ENCODE measurements at regions not wholly inside any gene's neighbourhood (a gene's known extent, or its start where the extent isn't known, plus 50 kb on each side); places are given as distances from the start of the nearest gene placed in this dataset.

GRCh38 chr1:184919892-184920291 is 54.4 kb downstream of the NIBAN1 start:
- no peak for DNase-seq

- no peak for DNase-seq
Observed at GRCh38 chr1:184915463-184916090, 58.7 kb downstream of the NIBAN1 start.

DNA sequence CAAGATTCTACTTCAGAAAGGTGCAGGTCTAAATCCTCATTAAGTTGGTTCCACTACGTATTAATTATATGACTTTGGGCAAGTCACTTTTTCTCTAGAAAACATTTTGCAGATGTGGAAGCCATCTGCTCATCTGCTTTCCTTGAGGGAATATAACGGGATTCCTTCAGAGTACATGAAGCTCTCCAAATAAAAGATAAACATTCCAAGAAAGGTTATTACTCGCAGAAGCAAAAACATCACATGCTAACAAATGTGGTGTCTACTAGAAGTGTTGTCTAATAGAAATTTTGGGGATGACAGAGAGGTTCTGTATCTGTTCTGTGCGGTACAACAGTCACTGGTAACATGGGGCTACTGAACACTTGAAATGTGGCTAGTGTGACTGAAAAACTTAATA is 60.2 kb downstream of the NIBAN1 start:
- DNase-seq, result no peak

DNA sequence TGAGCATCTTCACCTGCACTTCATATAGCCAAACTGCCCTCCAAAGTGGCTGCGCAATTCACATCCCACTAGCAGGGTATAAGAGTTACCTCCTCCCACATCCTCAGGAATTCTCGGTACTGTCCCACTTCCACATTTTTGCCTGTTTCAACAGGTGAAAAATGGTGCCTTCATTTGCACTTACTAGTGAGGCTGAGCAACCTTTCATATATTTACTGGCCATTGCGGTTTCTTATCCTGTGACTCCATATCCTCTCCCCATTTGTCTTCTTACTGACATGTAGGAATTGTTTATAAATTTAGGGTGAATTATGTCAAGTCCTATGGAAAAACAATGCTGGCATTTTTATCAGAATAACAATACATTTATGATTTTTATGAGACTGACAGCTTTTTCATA is 61.9 kb downstream of the NIBAN1 start:
- DNase-seq, result no peak

- no peak for DNase-seq
Observed at GRCh38 chr1:184911830-184912229, 62.5 kb downstream of the NIBAN1 start.

- no peak for DNase-seq
Observed at GRCh38 chr1:184911103-184911745, 63.1 kb downstream of the NIBAN1 start.

DNA sequence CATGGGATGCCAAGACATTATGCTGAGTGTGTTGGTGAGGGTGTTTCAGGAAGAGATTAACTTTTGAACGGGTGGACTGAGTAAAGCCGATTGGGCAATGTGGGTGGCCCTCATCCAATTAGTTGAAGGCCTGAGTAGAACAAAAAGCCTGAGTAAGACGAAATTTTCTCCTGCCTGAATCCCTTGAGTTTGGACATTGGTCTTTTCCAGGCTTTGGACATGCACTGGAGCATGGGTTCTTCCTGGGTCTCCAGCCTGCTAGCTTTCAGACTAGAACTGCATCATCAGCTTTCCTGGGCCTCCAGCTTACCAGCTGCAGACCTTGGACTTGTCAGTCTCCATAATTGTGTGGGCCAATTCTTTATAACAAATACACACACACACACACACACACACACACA is 63.6 kb downstream of the NIBAN1 start:
- no peak for DNase-seq

GRCh38 chr1:184910005-184910404 is 64.3 kb downstream of the NIBAN1 start:
- DNase-seq, result no peak

- no peak for DNase-seq
Observed at GRCh38 chr1:184909019-184909418, 65.3 kb downstream of the NIBAN1 start.

DNA sequence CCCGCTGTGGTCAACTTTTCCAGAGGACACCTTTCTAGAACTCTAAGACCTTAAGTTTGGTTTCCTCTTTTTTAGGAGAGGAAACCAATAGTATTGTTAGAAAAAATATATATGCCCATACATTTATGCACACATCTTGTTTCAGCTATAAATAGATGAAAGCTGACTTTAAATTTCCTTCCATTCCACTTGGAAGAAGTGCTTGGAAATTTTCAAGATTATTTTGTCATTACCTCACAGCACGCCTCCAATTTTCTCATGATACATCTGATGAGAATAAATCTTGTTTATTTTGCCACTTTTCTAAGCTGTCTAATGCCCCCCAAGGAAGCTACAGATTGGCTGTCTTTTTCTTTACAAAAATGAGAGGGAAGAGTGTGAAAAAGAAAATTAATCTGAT is 65.8 kb downstream of the NIBAN1 start:
- no peak for DNase-seq

GRCh38 chr1:184907500-184907899 is 66.8 kb downstream of the NIBAN1 start:
- no peak for DNase-seq

GRCh38 chr1:184906761-184907160 is 67.5 kb downstream of the NIBAN1 start:
- DNase-seq, result no peak

- DNase-seq, result no peak
Observed at GRCh38 chr1:184905601-184906322, 68.5 kb downstream of the NIBAN1 start.

DNA sequence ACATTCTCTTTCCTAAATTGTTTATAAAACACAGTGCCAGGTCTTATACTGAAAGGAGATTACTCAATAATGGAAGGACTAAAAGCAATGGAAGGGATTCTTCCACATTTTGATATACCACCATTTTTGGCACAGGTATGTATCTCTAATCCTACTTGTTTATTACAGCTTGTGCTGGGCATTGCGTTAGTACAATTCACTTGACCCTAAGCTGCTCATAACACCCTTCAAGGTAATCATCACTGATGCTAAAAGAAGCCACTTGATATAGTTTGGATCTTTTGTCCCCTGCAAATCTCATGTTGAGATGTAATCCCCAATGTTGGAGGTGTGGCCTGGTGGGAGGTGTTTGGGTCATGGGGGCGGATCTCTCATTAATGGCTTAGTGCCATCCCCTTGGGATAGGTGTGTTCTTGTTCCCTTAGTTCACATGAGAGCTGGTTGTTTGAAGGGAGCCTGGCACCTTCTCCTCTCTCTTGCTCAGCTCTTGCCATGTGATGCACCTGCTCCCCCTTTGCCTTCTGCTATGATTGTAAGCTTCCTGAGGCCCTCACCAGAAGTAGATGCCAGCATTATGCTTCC is 71.1 kb downstream of the NIBAN1 start:
- no peak for DNase-seq

GRCh38 chr1:184900507-184900906 is 73.8 kb downstream of the NIBAN1 start:
- no peak for DNase-seq

DNA sequence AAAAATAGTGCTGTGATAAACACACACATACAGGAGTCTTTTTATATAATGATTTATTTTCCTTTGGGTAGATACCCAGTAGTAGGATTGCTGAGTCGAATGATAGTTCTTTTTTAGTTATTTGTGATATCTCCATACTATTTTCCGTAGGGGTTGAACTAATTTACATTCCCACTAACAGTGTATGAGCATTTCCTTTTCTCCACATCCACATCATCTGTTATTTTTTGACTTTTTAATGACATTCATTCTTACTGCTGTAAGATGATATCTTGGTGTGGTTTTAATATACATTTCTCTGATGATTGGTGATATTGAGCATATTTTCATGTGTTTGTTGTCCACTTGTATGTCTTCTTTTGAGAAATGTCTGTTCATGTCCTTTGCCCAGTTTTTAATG is 78.3 kb downstream of the NIBAN1 start:
- DNase-seq, result no peak

GRCh38 chr1:184895086-184895485 is 79.2 kb downstream of the NIBAN1 start:
- DNase-seq, result no peak

- no peak for DNase-seq
Observed at GRCh38 chr1:184893695-184894094, 80.6 kb downstream of the NIBAN1 start.

DNA sequence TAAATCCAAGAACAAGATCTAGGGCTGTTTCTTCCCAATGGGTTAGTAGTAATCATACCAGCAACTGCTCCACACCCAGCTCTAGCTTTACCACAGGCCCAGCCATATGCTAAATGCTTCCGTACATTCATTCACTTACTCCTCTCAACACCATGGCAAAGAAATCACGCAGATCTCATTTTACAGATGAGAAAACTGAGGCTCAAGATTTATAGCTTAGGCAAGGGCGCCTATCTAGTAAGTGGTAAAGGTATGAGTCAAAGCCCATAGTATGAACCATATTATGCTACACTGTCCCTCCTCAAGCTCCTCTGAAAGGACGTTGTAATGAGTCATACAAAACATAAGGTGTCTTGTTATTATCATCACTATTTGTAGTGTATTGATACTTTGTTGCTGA is 82.2 kb downstream of the NIBAN1 start:
- peak; percentile 26 for DNase-seq

DNA sequence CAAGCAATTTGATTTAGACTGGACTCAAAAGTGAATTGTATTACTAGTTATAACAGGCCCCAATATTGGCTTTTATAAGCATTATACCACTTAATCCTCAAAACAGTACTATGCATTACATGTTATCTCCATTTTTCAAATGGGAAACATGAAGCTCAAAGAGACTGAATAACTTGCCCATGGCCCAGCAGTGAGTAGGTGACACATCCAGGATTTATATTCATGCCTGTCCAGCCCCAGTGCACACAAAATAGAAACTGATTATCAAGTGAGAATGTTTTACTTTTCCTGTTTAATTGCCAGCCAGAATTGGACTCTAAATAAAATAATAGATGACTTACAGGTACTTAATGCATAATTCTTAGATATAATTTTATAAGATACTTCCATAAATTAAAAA is 82.9 kb downstream of the NIBAN1 start:
- no peak for DNase-seq

GRCh38 chr1:184890539-184890973 is 83.8 kb downstream of the NIBAN1 start:
- peak; percentile 46 for DNase-seq

DNA sequence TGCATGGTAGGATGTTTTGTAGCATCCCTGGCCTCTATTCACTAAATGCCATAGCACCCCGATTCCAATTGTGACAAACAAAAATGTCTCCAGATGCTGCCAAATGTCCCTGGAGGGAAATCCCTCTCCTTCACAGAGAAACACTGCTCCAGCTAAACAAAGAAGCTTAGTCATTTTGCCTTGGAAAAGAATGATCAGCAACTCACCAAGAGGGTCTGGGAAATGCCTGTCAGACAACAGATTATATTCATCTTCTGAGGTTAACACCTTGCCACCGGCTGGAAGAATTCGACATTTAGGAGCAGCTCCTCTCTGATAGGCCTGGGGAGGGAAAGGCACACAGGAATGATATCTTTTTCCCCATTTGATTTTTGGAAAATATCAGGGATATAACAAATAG is 84.4 kb downstream of the NIBAN1 start:
- no peak for DNase-seq

GRCh38 chr1:184889166-184889565 is 85.1 kb downstream of the NIBAN1 start:
- DNase-seq, result no peak

DNA sequence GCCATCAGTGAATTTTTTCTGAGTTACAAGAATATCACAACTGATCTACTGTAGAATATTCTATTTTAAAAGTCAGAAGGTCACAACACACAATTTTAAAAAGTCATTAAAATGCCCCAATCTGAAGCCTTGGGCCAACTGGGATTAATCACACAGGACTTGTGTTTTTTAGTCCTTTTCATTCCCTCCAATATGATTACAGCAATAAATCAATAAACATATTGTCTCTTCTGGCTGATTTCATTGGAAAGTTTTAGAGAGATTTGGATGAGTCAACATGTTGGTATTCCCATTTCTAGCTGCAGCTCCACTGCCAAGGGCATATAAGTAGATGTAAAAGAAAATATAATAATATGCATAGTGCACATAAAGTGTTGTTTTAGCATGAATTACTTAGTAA is 85.8 kb downstream of the NIBAN1 start:
- no peak for DNase-seq
